Stimulated activated CD4-positive, alpha-beta T cell treated with anti-CD3 and anti-CD28 coated beads, Interleukin-2, amount 100 ng/mL, for 48 hours (primary cell): ENCODE measurements at regions not wholly inside any gene's neighbourhood (a gene's known extent, or its start where the extent isn't known, plus 50 kb on each side); places are given as distances from the start of the nearest gene placed in this dataset.
"Not testable (repeated sequence)": the region's sequence is repeated elsewhere in the genome, so short reads cannot be mapped to it uniquely, and the experiment has no call there.

ENCODE experiments used
- DNase-seq, 2 donors: peaks; one replicate each; pipeline ENCODE4 v3.0.0-alpha.2; 2020

DNA sequence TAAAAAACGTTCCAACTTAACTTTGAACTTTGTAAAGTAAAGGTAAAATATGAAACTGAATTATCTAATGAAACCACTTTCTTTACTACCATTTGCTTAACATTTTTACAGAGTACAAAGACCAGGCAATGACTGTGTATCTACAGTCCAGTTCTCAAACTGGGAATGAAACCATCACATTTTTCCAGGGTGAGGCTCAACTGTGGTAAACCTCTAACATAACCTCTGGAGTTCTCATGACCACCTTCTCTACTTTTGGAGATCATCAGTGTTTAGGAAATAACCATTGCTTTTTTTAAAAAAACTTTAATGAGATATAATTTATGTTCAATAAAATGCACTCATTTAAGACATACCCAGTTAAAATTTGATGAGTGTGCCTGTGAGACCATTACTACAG lies 223.5 kb downstream of the RNF152 start:
- DNase-seq: no peak

GRCh38 chr18:61666876-61667590 lies 225.8 kb downstream of the RNF152 start:
- no peak for DNase-seq

DNA sequence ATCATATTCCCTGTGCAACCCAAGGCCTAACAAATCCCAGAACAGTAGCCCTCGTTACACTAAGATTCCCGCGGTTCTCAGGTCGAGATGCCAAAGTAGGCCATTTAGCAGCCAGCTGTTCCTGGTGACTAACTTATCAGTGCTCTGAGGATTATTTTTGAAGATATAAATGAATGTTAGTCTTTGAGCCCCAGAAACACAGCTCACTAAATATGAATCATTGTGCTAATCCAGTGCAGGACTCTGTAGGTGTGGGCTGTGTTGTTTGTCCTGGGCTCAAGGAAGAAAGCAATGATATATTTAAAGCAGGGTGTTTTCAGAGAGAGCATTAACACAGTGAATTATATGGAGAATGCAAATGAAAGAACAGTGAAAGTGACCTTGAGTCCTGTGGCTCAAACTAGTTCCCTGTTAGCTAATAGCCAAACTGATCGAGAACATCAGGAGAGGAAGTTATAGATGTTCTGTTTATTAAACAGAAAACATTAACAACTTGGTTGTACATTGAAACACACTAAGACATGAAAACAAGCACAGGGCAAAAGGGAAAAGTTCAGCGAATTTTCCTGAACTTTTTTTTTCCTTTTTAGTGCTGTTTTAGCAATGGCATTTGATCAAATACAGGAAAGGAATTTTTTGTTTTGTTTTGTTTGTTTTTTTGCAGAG lies 228.3 kb downstream of the RNF152 start:
- no peak for DNase-seq

GRCh38 chr18:61662726-61663125 lies 230.1 kb downstream of the RNF152 start:
- DNase-seq: no peak

DNA sequence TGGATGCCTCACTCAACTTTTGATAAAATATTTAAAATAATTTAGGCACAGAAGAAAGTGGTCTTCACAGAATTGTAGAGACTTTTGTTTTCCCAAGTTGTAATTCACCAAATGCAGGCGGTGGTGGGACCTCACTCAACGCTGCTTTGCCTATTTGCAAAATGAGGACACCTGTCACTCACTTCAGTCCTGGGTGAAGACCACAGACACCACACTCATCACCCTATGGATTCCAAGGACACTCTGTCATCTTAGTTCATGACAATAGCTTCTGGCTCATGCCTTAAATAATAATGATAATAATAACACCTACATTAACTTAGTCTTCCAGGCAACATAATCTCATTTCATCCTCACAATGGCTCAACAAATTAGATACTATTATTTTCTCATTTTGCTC lies 234.4 kb downstream of the RNF152 start:
- no peak for DNase-seq

DNA sequence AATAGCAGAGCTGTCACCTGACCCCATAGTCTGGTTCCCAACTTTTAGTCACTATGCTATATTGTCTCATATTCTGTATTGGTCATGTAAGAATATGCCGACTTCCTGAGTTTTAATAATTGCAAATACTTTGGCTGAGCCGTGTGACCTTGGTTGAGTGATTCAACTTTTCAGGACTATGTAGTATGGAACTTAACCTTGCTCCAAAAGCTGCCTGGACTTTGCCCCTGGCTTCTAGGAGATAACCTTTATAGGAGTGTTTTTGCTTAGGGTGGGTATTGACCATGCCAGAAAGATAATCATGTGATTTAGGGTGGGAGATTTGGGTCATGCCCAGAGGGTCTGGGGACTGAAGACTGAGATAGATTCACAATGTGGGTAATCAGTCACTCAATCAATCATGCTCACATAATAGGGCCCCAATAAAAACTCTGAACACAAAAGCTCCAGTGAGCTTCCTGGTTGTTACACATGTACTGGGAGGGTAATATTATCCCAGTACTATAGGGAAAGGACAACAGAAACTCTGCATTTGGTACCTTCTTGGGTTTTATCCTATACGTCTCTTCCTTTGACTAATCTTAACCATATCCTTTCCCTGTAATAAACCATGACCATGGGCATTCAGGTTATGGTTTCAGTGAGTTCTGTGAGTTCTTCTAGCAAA lies 235.6 kb downstream of the RNF152 start:
- DNase-seq: no peak

- no peak for DNase-seq
Measured at GRCh38 chr18:61655630-61656029, 237.2 kb downstream of the RNF152 start.

DNA sequence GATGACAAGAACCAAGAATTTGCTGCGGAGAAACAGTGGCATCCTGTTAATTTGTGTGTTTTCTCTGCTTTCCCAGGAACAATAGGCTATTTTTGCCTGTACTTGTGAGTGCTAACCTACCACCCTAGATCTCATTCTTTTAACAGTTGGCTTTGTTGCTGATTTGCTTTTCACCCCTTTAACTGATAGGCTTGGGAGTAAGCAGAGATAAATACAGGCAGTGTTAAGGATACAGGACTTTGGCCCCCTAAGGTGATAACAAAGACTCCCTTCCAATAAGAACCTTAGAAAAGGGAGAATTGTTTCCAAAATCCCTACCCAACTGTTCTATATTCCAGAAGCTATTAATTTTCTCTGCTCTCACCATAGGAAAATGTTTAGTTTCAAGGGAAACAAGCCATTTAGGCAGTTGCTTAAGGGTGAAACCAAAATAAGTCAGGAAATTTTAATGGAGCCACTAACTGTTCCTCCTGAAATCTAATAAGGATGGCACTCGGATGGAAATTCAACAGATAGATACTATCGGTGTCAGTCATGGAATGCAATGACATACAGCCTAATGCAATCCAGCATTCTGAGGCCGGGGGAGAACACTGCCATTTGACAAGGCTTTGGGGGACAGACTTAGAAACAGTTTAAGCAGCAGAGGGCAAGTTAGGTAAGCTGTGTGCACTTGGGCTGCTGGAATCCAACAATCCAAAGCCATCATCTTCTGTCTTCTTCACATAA lies 238.8 kb downstream of the RNF152 start:
- DNase-seq: no peak

DNA sequence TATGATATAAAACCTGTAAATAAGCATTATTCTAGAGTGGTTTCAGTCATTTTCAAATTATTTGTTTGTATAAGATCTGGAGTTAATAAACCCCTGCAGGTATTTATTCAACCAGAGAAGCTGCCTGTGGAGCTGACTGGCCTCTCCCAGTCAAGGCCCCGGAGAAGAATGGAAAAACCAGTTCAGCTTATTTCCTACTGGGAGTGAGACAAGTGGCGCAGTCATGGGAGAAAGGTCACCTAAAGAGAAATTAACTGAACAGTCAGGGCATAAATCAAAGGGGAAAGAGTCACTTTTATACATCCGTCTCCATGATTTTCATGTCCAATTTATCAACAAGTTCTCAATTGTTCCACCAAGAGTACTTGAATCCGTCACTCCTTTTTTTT lies 240.9 kb downstream of the RNF152 start:
- DNase-seq: no peak

GRCh38 chr18:61651145-61651879 lies 241.5 kb downstream of the RNF152 start:
- no peak for DNase-seq

- DNase-seq: no peak
Measured at GRCh38 chr18:61643884-61644647, 248.7 kb downstream of the RNF152 start.

DNA sequence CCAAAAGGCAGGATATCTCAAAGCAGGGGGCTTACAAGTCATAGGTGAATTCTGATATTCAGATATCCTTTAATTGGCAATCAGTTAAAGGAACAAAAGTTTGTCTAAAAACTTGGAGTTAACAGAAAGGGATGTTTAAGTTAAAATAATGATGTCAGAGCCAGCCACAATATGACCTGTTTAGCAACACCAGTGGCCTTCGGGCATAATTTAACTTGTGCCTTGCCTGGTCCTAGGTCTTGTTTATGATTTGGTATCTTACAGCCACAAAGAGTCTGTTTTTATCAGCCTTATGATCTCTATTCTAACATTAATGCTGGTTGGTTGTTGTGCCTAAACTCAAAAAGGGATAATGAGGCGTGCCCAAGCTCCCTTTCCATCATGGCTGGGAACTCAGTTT lies 252.9 kb downstream of the RNF152 start:
- no peak for DNase-seq

DNA sequence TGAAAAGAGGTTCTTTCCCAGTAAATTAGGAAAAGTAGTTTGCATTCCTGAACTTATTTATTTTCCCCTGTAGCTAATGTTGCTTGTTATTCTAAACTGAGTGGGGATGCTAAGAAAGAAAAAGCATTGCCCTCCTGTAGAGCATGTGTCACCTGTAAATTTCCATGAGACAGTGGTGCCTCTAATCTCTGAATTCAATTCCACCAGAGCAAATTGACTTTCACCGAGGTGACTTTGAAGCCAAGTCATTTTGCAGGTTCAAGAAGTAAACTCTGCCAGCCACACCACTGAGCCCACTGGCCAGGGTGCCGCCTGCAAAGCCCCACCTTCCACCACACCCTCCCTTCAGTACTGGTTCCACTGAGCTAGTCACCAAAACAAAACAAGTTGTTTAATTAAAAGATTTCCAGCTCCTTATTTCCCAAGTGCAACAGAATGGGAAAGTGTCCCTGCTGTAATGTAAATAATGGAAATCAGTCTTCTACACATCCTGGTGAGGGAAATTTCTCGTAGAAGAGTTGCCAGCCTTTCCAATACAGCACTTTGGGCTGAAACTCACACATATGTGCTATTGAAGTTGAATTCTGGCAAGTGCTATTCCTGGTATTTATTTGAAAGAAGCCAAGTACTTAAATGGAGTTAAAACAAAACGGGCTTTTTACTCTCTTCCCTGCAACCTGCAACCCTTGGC lies 254.8 kb downstream of the RNF152 start:
- DNase-seq: no peak

GRCh38 chr18:61637319-61637718 lies 255.5 kb downstream of the RNF152 start:
- DNase-seq: no peak

- peak; percentile 33 to 34 for DNase-seq
Measured at GRCh38 chr18:61635901-61636528, 256.8 kb downstream of the RNF152 start.

DNA sequence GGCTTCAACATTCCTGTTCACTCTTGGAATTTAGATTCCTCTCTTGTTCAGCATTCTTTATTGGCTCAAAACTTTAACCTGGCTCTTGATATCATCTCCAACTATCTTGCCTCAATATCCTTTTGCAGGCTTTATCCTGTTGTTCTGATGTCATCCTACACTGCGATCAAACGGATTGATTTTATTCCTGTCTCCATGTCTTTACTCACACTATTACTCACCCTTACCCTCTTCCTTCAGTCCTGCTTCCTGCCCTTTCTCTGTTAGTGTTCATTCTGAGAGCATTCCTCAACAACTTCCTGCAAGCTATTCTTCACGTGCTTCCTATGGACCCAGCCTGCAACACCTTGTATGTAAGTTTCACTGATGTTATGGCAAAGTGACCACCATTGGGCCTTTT lies 264.7 kb downstream of the RNF152 start:
- no peak for DNase-seq

GRCh38 chr18:61624631-61625030 lies 268.2 kb downstream of the RNF152 start:
- DNase-seq: not testable (repeated sequence)

DNA sequence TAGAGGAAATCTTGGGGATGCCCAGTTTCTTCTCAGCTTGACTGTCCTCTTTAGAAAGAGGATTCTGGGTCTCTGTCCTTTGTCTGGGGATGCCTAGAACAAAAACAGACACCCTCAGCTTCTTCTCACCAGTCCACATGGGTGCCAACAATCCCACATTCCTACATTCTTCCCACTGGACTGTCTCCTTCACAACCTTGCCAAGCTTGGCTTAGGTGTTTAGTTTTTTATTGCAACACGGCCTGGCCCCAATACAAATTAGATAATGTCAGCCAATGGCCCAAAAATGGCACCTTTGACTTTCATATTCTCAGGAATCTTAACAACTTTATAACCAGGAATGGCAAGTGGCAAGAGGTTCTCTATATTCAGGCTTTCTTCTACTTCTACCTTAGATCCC lies 273.0 kb downstream of the RNF152 start:
- DNase-seq: no peak

- DNase-seq: no peak
Measured at GRCh38 chr18:61618816-61619215, 274.0 kb downstream of the RNF152 start.

DNA sequence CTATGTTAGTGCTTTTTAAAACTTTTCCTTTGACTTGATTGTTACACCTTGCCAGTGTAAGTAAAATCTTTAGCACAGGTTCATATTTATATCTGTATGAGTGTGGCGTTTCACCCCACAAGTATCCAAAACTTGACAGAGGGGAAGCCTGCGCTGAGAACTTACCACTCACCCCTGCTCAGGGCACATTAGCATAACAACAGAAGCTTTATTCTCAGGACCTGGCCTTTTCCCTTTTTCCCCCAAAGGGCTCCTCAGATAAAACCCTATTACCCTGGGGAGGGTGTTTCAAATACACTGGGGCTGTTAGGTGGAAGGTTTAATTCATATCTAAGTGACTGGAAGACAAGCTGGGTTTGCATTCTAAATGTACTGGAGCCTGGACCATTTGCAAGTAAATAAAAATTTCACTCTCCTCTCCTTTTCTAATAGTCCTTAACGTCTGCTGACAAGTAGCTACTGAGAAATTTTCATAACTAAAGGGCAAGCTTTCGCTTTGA lies 276.6 kb downstream of the RNF152 start:
- DNase-seq: no peak

GRCh38 chr18:61612517-61612916 lies 279.3 kb downstream of the CDH20 start:
- DNase-seq: no peak
